Osteocyte (in vitro differentiated cells): ENCODE measurements at regions not wholly inside any gene's neighbourhood (a gene's known extent, or its start where the extent isn't known, plus 50 kb on each side); places are given as distances from the start of the nearest gene placed in this dataset.

Source experiments
- DNase-seq: peaks from one replicate; pipeline ENCODE4 v3.0.0; 2021; ENCODE audit warnings: mixed read lengths; ENCODE audit not compliant: unreplicated experiment; ENCODE audit errors: extremely low spot score
- H3K27ac Mint-ChIP-seq: one replicate; pipeline ENCODE4 v1.8.0; 2021; ENCODE audit warnings: mild to moderate bottlenecking, mixed read lengths; ENCODE audit not compliant: unreplicated experiment
- H3K27me3 Mint-ChIP-seq: one replicate; pipeline ENCODE4 v1.8.0; 2021; ENCODE audit warnings: mixed read lengths; ENCODE audit not compliant: unreplicated experiment
- H3K36me3 Mint-ChIP-seq: one replicate; pipeline ENCODE4 v1.8.0; 2021; ENCODE audit warnings: mixed read lengths; ENCODE audit not compliant: unreplicated experiment
- H3K4me1 Mint-ChIP-seq: one replicate; pipeline ENCODE4 v1.8.0; 2021; ENCODE audit warnings: mixed read lengths; ENCODE audit not compliant: unreplicated experiment
- H3K4me3 Mint-ChIP-seq: one replicate; pipeline ENCODE4 v1.8.0; 2021; ENCODE audit warnings: mild to moderate bottlenecking, moderate library complexity, mixed read lengths; ENCODE audit not compliant: unreplicated experiment
- H3K9me3 Mint-ChIP-seq: one replicate; pipeline ENCODE4 v1.8.0; 2021; ENCODE audit warnings: mixed read lengths; ENCODE audit not compliant: unreplicated experiment
- CTCF ChIP-seq: fragments of 200-600 bp; sonication (generic); IDR thresholded peaks from 2 replicates; pipeline ENCODE4 v1.5.0; 2021; ENCODE audit warnings: antibody characterized with exemption, mild to moderate bottlenecking, moderate library complexity

GRCh38 chr5:107269678-107270077 is 401.1 kb downstream of the EFNA5 start:
- no peak for TF ChIP-seq CTCF
- H3K36me3 Mint-ChIP-seq, result no peaks in the 10 kb centered on the region
- no peaks in the 10 kb centered on the region for H3K9me3 Mint-ChIP-seq
- H3K27ac Mint-ChIP-seq, result no peak overlapping the region
- no peaks in the 10 kb centered on the region for H3K27me3 Mint-ChIP-seq
- no peak overlapping the region for H3K4me3 Mint-ChIP-seq
- peaks cover 7% of the 10 kb centered on the region for H3K4me1 Mint-ChIP-seq
- DNase-seq, result no peak

- Mint-ChIP-seq H3K9me3 (no peaks in the 10 kb centered on the region), H3K4me3 (no peak overlapping the region), H3K27me3 (no peaks in the 10 kb centered on the region), H3K27ac (no peak overlapping the region), H3K4me1 (peaks cover 4% of the 10 kb centered on the region), H3K36me3 (no peaks in the 10 kb centered on the region)
- TF ChIP-seq CTCF, result no peak
- no peak for DNase-seq
Observed at GRCh38 chr5:107269256-107269655, 401.5 kb downstream of the EFNA5 start.

GRCh38 chr5:107268241-107268640 is 402.5 kb downstream of the EFNA5 start:
- no peaks in the 10 kb centered on the region for H3K27me3 Mint-ChIP-seq
- H3K36me3 Mint-ChIP-seq, result no peaks in the 10 kb centered on the region
- no peaks in the 10 kb centered on the region for H3K9me3 Mint-ChIP-seq
- H3K4me3 Mint-ChIP-seq, result no peak overlapping the region
- peaks cover 4% of the 10 kb centered on the region for H3K4me1 Mint-ChIP-seq
- DNase-seq, result no peak
- no peak overlapping the region for H3K27ac Mint-ChIP-seq
- TF ChIP-seq CTCF, result no peak

- TF ChIP-seq CTCF, result no peak
- Mint-ChIP-seq H3K9me3 (peaks cover 6% of the 10 kb centered on the region), H3K4me1 (peaks cover 4% of the 10 kb centered on the region), H3K27ac (no peak overlapping the region), H3K4me3 (no peak overlapping the region), H3K36me3 (no peaks in the 10 kb centered on the region), H3K27me3 (no peaks in the 10 kb centered on the region)
- DNase-seq, result no peak
Observed at GRCh38 chr5:107266100-107266499, 404.6 kb downstream of the EFNA5 start.

GRCh38 chr5:107265193-107265592 is 405.5 kb downstream of the EFNA5 start:
- Mint-ChIP-seq H3K4me1 (peaks cover 4% of the 10 kb centered on the region), H3K27ac (no peak overlapping the region), H3K9me3 (peaks cover 6% of the 10 kb centered on the region), H3K4me3 (no peak overlapping the region), H3K27me3 (no peaks in the 10 kb centered on the region), H3K36me3 (no peaks in the 10 kb centered on the region)
- DNase-seq, result no peak
- TF ChIP-seq CTCF, result no peak
